LNCaP clone FGC (cell line): ENCODE measurements at regions not wholly inside any gene's neighbourhood (a gene's known extent, or its start where the extent isn't known, plus 50 kb on each side); places are given as distances from the start of the nearest gene placed in this dataset.

Source experiments
- DNase-seq: peaks from one replicate; pipeline ENCODE4 v3.0.0-alpha.2; 2011; ENCODE audit warnings: low read depth
- H3K4me3 ChIP-seq: 2 replicates; pipeline ENCODE4 v1.5.1; 2011; ENCODE audit warnings: mild to moderate bottlenecking, low read depth, low read length, control low read depth
- TF ChIP-seq, protein P1 (sequence below): IDR thresholded peaks from 2 replicates; pipeline ENCODE4 v1.5.1; 2012; ENCODE audit warnings: mild to moderate bottlenecking; ENCODE audit not compliant: control insufficient read depth, insufficient read depth; ENCODE audit errors: extremely low read depth

DNA sequence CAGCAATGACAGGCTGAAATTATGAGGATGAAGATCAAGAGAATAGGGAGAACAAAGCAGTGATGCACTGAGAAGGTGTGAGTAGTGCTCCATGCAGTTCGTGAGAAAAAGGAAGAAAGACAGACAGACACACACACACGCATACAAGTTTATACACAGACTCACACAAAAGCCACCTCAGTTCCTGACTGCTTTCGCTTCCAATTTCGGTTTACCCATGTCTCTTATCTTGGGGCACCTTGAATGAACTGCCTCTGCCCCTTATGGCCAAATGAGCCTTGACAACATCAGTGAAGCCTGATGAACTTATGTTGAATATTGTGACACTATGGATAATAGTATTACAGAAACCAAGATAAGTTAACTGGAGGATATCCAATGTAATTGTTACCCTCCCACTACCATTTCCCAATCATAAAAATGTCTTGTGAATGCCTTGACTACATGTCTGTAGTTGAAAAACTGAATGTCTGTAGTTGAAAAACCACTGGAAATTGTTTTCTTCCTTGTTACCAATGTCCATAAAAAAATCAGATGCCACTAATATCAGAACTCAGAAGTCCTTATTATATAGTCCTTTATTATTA is 380.4 kb upstream of the DDHD1 start:
- TF ChIP-seq, protein P1, sequence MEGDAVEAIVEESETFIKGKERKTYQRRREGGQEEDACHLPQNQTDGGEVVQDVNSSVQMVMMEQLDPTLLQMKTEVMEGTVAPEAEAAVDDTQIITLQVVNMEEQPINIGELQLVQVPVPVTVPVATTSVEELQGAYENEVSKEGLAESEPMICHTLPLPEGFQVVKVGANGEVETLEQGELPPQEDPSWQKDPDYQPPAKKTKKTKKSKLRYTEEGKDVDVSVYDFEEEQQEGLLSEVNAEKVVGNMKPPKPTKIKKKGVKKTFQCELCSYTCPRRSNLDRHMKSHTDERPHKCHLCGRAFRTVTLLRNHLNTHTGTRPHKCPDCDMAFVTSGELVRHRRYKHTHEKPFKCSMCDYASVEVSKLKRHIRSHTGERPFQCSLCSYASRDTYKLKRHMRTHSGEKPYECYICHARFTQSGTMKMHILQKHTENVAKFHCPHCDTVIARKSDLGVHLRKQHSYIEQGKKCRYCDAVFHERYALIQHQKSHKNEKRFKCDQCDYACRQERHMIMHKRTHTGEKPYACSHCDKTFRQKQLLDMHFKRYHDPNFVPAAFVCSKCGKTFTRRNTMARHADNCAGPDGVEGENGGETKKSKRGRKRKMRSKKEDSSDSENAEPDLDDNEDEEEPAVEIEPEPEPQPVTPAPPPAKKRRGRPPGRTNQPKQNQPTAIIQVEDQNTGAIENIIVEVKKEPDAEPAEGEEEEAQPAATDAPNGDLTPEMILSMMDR, result no peak
- no peak for DNase-seq
- no peak overlapping the region for H3K4me3 ChIP-seq

DNA sequence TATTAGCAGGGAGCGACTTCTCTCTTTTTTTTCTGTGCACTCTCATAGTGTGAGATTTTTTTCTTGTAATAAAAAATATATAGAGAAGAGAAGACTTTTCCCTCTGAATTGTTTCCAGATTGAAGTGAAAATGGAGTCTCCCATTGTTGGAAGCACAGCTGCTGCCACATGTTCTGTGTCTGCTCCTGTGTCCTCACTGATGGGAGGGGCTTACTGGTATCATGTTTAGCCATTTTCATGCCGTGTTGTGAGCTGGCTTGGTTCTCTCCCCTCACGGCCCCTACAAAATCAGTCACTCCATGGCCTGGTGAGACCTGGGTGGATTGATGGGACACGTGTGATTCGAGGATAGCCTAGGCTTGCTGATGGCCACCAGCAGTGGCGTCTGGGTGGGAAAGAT is 379.7 kb upstream of the DDHD1 start:
- TF ChIP-seq, protein P1, result no peak
- H3K4me3 ChIP-seq, result no peak overlapping the region
- DNase-seq, result no peak

DNA sequence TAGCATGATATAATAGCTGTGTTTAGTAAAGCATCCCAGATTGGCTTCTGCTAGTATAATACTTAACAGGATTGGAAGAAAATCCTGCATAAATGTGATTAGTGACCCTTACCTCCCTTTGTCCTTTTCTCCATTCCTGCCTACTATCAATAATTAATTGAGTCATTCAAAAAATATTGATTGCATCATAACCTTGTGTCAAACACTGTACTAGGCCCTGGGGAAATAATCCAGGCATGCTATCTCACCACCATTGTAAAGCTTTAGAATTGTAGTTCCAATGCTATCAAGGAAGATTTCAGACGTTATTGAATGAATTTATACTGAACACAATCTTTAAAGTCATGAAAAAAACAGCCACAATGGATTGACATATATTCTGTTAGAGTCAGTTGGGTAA is 378.6 kb upstream of the DDHD1 start:
- TF ChIP-seq, protein P1, result no peak
- DNase-seq, result no peak
- no peak overlapping the region for H3K4me3 ChIP-seq

DNA sequence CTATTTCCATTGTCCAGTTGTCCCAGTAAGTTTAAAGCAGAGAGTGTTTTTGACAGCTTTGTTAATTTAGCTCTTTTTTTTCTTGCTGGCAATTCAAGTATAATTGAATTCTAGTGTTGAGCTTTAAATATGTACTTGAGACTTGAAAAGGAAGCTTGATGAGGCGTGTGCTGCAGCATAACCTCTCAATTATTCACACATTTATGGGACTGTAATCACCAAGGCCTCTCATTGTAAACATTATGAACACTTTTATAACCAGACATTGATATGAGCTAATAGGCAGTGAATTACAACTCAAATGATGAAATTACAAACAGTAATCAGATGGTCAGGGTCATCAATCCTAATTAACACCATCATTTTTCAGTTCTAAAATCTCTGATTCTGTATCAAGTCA is 378.0 kb upstream of the DDHD1 start:
- TF ChIP-seq, protein P1, result no peak
- H3K4me3 ChIP-seq, result no peak overlapping the region
- no peak for DNase-seq

DNA sequence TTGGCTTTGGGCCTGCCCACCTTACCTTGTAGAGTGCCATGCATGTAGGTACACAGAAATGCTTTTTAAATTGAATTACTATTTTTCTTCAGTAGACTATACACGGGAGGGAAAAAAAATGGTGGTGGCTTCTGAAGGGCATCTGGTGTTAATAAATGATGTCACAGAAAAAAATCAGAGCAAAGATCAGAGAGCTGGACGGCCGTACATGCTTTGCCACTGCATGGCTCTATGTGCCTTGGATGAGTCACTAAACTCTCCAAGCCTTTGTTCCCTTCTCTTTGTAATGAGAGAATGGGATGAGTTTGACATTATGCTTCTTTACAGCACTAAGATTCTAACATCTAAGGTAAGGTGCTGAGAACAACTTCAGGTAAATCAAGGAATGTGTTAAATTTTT is 376.4 kb upstream of the DDHD1 start:
- H3K4me3 ChIP-seq, result no peak overlapping the region
- no peak for DNase-seq
- TF ChIP-seq, protein P1, result no peak

DNA sequence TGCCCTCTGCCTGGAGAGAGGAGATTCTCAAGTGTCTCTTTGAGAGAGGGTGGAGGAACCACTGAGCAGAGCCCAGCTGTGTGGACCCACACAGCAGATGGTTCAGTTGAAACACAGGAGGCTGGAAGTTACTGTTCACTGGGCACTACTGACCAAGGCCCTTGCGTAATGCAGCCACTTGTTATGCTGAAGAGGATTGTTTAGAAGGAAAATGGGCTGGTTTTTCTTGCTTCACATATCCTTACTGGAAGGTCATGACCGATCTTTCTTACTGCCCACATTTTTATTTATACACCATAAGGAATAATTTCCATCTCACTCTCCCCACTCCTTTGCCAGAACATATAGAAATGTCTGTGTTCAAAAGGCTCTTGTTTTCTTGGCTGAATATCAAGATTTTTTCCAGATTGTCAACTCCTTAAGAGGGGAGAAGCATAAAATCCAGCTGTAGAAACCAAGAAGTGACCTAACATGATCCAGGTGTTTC is 375.1 kb upstream of the DDHD1 start:
- TF ChIP-seq, protein P1, result no peak
- no peak for DNase-seq
- no peak overlapping the region for H3K4me3 ChIP-seq

DNA sequence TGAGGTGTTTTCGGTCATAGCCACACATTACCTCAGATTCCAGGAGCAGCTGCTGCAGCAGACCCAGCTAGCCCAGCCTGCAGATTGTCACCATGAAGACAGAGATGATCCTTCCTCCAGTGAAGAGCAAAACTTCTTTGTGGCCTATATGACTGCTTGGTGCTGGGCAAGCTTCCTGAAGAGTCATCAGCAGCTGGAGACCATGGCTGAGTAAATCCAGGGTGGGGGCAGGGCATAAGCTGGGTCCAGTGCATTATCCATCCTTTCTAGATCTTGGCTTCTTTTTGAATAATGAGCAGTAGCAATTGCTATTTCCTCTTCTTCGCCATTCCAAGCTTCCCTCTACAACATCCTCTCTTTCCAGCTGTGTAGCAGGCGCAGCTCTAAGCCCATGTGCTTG is 373.1 kb upstream of the DDHD1 start:
- TF ChIP-seq, protein P1, result no peak
- DNase-seq, result no peak
- no peak overlapping the region for H3K4me3 ChIP-seq
